COLO668 (cell line): ENCODE measurements at regions not wholly inside any gene's neighbourhood (a gene's known extent, or its start where the extent isn't known, plus 50 kb on each side); places are given as distances from the start of the nearest gene placed in this dataset.

Experiments
- DNase-seq: peaks from one replicate; lab custom pipeline; 2025; ENCODE audit not compliant: unreplicated experiment; lab: John Stamatoyannopoulos, UW

GRCh38 chr3:83513051-83513450 is 1445.7 kb upstream of the CADM2 start:
- DNase-seq, result no peak

- no peak for DNase-seq
Measured at GRCh38 chr3:83513677-83514076, 1445.1 kb upstream of the CADM2 start.

GRCh38 chr3:83514130-83514914 is 1444.5 kb upstream of the CADM2 start:
- no peak for DNase-seq

- DNase-seq, result no peak
Measured at GRCh38 chr3:83515123-83515522, 1443.7 kb upstream of the CADM2 start.

- DNase-seq, result peak; percentile 35
Measured at GRCh38 chr3:83523470-83524073, 1435.2 kb upstream of the CADM2 start.

GRCh38 chr3:83524901-83525300 is 1433.9 kb upstream of the CADM2 start:
- no peak for DNase-seq

- DNase-seq, result no peak
Measured at GRCh38 chr3:83559082-83559481, 1399.7 kb upstream of the CADM2 start.

GRCh38 chr3:83567935-83568334 is 1390.9 kb upstream of the CADM2 start:
- DNase-seq, result no peak

GRCh38 chr3:83581546-83581945 is 1377.2 kb upstream of the CADM2 start:
- DNase-seq, result no peak

GRCh38 chr3:83601704-83602103 is 1357.1 kb upstream of the CADM2 start:
- DNase-seq, result no peak

- DNase-seq, result no peak
Measured at GRCh38 chr3:83622526-83622925, 1336.3 kb upstream of the CADM2 start.

GRCh38 chr3:83625261-83625660 is 1333.5 kb upstream of the CADM2 start:
- DNase-seq, result no peak

- no peak for DNase-seq
Measured at GRCh38 chr3:83628471-83628870, 1330.3 kb upstream of the CADM2 start.

- no peak for DNase-seq
Measured at GRCh38 chr3:83632526-83632925, 1326.3 kb upstream of the CADM2 start.

GRCh38 chr3:83633758-83634157 is 1325.0 kb upstream of the CADM2 start:
- no peak for DNase-seq

GRCh38 chr3:83649692-83650091 is 1309.1 kb upstream of the CADM2 start:
- no peak for DNase-seq

GRCh38 chr3:83655083-83655482 is 1303.7 kb upstream of the CADM2 start:
- DNase-seq, result no peak

GRCh38 chr3:83662381-83662960 is 1296.3 kb upstream of the CADM2 start:
- DNase-seq, result no peak

GRCh38 chr3:83670416-83670815 is 1288.4 kb upstream of the CADM2 start:
- DNase-seq, result no peak

GRCh38 chr3:83683937-83684598 is 1274.7 kb upstream of the CADM2 start:
- no peak for DNase-seq

GRCh38 chr3:83706669-83707068 is 1252.1 kb upstream of the CADM2 start:
- DNase-seq, result no peak

- DNase-seq, result no peak
Measured at GRCh38 chr3:83715307-83715706, 1243.5 kb upstream of the CADM2 start.
